DND-41 (cell line): ENCODE measurements at regions not wholly inside any gene's neighbourhood (a gene's known extent, or its start where the extent isn't known, plus 50 kb on each side); places are given as distances from the start of the nearest gene placed in this dataset.

Source experiments
- CTCF ChIP-seq: IDR thresholded peaks from 2 replicates; pipeline ENCODE4 v1.5.1; 2012; ENCODE audit warnings: borderline replicate concordance, low read length, moderate library complexity, mild to moderate bottlenecking; ENCODE audit not compliant: poor library complexity, severe bottlenecking; ENCODE audit errors: extremely low read depth
- EZH2 ChIP-seq: IDR thresholded peaks from 3 replicates; pipeline ENCODE4 v1.6.1; 2012; ENCODE audit warnings: borderline replicate concordance, low read depth, mild to moderate bottlenecking, moderate library complexity, low read length, inconsistent platforms; ENCODE audit not compliant: severe bottlenecking

- TF ChIP-seq CTCF (no peak), EZH2 (no peak)
These were observed 184.8 kb upstream of the NLGN4Y start for GRCh38 chrY:14339524-14339923.
